HG03521 (cell line): ENCODE measurements at regions not wholly inside any gene's neighbourhood (a gene's known extent, or its start where the extent isn't known, plus 50 kb on each side); places are given as distances from the start of the nearest gene placed in this dataset.

Source experiments
- ATAC-seq: cut with Tn5 transposase; IDR thresholded peaks from one replicate; pipeline ENCODE4 v1.9.1; 2021; ENCODE audit warnings: mild to moderate bottlenecking, moderate library complexity; ENCODE audit not compliant: unreplicated experiment

- ATAC-seq, result no peak
These were observed 131.6 kb downstream of the PTGER3 start for GRCh38 chr1:70916034-70916427.

- ATAC-seq, result no peak
These were observed 127.8 kb downstream of the PTGER3 start for GRCh38 chr1:70919706-70920323.
